Esophagus squamous epithelium (tissue), 4 donors: ENCODE measurements at regions not wholly inside any gene's neighbourhood (a gene's known extent, or its start where the extent isn't known, plus 50 kb on each side); places are given as distances from the start of the nearest gene placed in this dataset.

Source experiments
- POLR2A ChIP-seq, 4 donors: fragments of 450-650 bp; IDR thresholded peaks; one replicate each; pipeline ENCODE4 v1.6.1; 2017; ENCODE audit warnings: antibody characterized with exemption in 4 of 4, mild to moderate bottlenecking in 4 of 4, moderate library complexity in 3 of 4
- TF ChIP-seq, protein P1 (sequence below), 6 experiments: fragments of 450-650 bp in 4 of 6; fragments of 200-600 bp in 2 of 6; sonication (generic) in 2 of 6; IDR thresholded peaks; one replicate each; pipeline ENCODE4 v1.5.1; 2016 to 2019; ENCODE audit warnings: antibody characterized with exemption in 6 of 6, mild to moderate bottlenecking in 4 of 6, moderate library complexity in 4 of 6

DNA sequence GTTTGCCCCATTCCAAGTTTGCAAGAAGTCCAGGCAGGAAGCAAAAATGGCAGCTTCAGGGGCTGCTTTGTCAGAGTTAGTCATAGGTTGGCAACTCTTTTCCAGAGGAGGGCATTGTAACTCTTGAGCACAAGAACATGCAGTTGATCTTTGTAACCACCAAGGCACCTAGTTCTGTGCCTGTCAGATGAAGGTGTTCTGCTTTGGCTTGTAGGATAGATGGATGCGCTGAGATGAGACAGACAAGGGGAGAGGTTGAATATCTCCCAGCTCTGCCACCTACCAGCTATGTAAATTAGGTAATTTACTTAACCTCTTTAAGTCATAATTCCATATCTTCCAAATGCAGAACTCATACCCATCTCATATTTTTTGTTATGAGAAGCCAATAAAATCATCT lies 89.3 kb downstream of the ZNF648 start:
- TF ChIP-seq POLR2A (IDR thresholded peaks at IDR 0.05) = no peak
- TF ChIP-seq, protein P1, sequence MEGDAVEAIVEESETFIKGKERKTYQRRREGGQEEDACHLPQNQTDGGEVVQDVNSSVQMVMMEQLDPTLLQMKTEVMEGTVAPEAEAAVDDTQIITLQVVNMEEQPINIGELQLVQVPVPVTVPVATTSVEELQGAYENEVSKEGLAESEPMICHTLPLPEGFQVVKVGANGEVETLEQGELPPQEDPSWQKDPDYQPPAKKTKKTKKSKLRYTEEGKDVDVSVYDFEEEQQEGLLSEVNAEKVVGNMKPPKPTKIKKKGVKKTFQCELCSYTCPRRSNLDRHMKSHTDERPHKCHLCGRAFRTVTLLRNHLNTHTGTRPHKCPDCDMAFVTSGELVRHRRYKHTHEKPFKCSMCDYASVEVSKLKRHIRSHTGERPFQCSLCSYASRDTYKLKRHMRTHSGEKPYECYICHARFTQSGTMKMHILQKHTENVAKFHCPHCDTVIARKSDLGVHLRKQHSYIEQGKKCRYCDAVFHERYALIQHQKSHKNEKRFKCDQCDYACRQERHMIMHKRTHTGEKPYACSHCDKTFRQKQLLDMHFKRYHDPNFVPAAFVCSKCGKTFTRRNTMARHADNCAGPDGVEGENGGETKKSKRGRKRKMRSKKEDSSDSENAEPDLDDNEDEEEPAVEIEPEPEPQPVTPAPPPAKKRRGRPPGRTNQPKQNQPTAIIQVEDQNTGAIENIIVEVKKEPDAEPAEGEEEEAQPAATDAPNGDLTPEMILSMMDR (IDR thresholded peaks at IDR 0.05) = no peak
